Tongue (tissue), 1 donor: ENCODE measurements at regions not wholly inside any gene's neighbourhood (a gene's known extent, or its start where the extent isn't known, plus 50 kb on each side); places are given as distances from the start of the nearest gene placed in this dataset.
"Not testable (repeated sequence)": the region's sequence is repeated elsewhere in the genome, so short reads cannot be mapped to it uniquely, and the experiment has no call there.

ENCODE experiments used
- DNase-seq: peaks from one replicate; pipeline ENCODE4 v3.0.0-alpha.2; 2015

DNA sequence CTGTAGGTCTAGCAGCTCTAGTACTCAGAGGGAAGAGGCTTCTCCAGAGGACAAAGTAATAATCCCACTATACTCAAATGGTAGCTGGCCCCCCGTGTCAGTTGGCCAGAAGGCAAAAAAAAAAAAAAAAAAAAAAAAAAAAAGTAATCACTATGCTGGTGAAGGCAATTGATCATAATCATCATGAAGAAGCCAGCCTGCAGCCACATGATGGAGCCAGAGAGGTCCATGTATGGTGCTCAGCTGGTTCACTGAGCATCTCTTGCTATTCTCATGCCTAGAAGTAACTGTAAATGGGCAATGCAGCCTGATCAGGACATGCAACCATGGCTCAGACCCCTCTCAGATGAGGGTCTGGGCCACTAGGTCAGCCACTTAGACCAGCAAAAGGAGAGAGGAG is 378.8 kb downstream of the MED13L start:
- no peak for DNase-seq

DNA sequence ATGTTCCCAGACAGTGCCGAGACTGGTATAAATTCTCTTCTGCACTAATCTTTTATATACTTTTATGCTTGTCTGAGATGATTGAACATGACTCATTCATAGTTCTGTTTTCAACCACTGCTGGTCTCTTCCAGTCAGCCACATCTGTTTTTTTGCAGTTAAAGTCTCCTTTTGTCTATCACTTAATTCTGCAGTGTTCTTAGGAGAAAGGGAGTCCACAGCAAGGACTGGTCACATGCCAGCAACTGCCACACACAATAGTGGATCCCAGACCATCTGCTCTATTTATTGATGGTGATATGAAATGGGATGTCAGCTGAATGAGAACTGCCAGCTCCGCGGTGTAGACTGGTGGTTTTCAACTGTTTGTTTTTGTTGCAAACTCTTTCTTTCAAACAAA is 379.8 kb downstream of the MED13L start:
- peak; percentile 28 for DNase-seq

DNA sequence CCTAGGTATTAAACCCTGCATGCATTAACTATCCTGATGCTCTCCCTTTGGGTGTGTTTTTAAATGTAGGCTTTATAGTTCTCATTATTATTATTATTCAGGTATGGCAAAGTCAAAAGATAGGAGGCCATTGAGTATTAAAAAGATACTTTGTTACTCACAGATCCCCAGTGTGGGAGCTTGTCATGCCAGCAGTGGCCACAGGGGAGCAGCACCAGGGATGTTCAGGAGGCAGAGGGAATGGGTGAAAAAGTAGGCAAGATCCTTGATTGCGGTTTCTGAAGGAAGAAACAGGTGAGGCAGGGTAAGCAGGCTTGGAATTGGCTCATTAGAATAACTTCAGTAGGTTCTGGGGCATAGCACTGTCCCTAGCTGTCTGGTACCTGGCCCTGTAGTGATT is 382.2 kb downstream of the MED13L start:
- no peak for DNase-seq

DNA sequence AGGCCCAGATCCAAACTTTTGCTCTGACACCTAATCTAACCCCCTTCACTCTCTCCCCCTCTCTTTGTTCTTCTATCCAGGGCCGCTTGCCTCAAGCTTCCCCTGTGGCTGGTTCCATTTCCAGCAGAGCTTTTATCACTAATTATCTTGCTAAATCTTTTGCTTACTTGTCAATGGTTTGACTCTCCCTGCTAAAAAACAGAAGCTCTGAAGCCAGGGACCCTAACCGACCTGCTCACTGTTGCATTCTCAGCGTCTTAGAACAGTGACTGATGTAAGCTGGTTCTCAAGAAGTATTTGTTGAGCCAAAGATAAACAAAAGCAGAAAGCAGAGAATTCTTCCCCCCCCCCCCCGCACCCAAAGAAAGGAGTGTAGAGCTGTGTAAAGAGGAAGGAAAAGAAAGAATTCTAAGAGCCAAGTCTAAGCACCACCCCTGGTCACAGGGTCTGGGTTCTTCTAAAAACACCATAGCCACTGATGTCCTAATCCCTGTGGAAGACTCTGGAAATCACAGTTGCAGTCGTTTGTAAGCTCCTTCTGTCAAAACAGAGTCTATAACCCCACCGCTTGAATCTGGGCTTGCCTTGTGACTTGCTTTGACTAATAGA is 385.8 kb downstream of the MED13L start:
- DNase-seq, result peak; percentile 7

DNA sequence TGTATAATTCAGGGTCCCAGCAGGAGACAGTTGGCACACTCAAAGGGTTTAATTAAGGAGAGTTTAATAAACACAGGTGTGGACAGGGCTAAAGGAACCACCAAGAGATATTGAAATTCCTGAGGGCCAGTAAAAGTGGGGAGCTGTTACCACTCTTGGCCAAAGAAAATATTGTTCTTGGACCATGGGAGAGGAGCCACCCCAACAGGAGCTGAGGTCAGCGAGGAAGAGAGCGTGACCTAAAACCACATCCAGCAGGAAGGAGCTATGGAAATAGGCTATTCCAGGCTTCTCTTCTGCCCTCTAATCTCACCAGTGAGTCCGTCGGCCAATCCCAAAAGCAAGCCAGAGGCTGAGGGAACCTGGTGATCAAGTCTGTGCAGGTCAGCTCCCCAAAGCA is 390.8 kb downstream of the MED13L start:
- no peak for DNase-seq

DNA sequence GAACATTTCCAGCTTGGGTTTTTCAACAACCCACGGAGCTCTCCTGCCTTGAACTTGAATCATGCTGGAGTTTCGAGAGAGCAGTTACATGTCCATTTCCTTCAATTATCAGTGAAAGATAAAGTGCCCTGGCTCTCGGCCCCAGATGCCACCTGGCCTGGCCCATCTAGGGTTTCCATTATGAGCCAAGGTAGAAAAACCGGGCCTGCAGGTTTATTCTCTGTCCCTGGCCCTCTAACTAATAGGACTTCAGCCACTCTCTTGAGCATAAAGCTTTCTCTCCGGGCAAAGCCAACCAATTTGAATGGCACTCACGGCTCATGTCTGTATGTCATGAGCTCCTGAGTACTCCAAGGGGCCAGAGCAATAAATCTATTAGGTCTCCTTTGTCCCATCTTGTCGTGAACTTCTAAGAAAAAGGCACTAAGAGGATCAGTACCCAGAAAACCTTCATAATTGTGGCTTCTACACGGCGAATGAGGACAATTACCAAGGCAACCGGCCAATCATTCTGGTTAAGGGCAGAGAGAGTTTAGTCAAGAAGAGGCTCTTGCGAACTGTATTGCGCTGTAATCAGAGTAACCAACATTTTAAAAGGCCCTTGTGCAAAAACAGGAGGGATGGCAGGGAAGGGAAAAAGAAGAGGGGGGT is 392.3 kb downstream of the MED13L start:
- no peak for DNase-seq

DNA sequence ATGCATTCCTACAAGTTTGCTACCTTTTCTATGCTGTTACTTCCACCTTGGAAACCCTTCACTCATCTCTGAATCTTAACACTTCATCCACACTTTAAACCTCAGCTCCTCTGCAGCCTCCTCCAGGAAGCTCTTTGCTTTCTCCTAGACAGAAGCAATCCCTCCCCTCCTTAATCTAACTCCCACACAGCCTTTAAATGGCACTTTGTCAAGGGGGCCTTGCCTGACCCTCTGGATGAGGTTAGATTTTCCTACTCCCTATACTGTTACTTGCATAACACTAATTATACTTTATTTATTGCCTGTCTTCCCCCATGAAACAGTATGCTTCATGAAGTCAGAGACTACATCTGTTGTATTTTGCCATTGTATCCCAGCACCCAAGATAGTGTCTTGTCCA is 394.6 kb downstream of the MED13L start:
- DNase-seq, result no peak

DNA sequence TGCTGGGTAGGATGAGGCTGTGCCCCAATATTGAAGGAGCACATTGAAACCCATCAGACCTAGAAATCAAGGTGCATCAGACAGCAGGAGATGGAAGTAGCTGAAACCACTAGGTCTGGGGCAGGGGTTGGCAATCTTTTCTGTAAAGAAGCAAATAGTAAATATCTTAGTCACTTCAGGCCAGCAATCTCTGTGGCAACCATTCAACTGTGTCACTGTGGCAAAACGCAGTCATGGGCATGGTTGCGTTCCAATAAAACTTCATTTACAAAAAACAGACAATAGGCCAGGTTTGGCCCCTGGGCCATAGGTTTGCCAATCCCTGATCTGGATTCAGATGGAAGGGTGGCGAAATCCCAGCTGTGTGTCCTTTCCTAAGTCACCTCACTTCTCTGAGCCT is 397.3 kb downstream of the MED13L start:
- DNase-seq, result no peak

DNA sequence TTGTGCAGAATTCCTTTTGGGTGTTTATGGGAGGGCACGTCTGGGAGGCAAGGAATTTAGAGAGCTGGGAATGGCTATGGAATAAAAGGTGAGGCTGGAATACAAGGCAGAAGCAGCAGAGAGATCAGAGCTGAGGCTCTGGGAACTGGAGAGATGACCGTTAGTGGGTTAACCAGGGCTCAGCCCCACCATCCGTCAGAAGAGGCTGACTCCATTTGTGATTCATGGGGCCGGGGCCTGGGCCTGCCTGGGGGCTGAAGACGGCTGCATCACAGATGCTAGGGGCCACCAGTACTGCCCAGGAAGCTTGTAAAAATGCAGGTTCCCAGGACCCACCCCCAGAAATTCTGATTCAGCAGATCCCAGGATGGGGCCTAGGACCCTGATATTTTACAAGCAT is 398.1 kb downstream of the MED13L start:
- DNase-seq, result no peak

DNA sequence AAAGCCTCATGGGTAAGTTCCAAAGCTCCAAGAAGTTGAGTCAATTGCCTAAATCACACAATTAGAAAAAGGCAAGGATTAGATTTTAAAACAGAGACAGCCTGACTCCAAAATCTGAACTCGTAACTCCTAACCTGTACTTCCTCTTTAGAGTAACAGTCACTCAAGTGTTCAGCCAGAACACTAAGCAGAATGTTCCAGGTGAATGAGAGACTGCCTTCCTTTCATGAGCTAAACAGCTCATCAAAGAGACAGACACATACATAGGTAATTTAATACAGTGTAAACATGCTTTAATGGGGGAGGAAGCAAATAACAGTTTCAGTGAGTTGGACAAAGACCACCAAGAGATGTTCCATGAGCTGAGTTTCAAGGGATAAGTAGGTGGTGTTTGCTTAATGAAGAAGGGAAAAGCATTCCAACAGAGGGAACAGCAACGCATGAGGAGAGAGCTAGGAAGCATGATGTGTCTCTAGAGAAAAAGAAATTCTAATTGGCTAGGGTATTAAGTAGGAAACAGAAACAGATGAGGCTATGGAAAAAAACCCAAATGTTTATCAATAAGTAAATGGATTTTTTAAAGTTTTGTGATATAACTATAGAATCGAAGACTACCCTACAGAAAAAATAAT is 403.9 kb downstream of the MED13L start:
- DNase-seq, result no peak

DNA sequence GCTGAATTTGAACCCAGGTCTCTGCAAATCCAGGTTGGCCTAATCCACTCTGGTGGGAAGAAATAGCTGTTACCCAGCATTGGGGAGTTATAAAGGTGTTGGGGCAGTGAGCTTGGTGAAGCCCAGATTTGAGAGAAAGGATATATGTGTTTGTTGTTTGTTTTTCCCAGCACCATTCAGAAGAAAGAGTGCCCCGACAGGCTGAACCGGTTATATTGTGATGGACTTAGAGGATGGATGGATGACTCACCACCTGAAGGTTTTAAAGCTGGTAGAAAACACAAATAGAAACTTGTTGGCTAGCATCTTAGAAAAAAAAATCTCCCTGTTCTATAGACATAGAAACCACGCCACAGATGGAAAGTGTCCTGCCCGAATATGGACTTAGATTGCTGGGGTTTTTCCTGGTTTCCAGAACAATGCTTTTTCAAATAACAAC is 404.6 kb downstream of the MED13L start:
- peak; percentile 63 for DNase-seq

DNA sequence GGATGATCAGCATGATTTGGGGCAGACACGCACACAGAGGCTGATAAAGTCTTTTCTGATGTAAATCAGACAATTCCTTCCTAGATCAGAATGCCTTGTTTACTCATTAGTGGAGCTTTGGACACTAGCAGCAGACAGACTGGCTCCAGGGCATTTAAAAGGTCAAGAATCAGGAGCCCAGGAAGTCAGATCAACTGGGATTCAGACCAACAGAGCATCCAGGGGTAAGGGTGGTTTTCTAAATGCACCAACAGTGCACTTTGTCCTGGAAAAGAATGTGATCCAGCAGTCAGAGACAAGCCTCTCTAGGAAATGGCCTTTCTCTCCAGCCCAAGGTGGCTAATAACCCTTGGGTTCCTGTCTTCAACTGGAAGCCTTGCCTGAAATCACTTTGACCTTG is 405.3 kb downstream of the MED13L start:
- no peak for DNase-seq

DNA sequence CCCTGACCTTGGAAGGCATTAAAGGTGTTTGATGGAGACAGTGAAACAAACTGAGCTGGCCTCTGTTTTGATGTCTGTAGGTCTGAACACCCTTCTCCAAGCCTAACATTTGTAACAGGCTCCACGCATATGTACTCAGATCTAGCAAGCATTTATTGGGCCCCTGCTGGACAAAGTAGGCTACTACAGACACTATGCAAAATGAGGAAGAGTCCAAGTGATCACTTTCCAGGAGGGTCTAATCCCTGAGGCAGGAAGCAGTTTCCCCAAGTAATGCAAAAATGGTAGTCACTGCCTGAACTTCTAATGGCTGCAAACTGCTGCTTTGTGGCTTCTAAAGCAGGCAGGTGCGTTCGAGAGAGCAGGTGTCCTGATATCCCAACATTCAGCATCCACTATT is 405.8 kb downstream of the MED13L start:
- DNase-seq, result peak; percentile 33

DNA sequence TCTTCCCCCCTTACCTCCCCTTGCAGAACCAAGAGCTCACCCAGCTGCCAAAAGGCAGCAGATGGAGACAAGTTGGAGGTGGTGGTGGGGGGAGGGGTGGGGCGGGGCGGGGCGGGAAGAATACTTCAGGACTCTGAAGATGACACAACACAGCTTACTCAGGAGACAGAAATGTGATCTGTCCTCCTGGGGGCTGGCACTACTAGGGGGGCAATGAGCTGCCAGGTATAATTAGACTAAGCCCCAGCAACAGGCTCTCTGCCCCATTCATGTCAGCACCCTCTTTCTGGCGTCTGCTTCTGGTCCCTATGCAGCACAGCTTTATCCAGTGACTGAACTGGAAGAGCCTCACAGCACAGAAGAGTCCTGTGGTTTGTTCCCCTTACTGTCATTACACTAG is 407.0 kb downstream of the MED13L start:
- DNase-seq, result peak; percentile 55

DNA sequence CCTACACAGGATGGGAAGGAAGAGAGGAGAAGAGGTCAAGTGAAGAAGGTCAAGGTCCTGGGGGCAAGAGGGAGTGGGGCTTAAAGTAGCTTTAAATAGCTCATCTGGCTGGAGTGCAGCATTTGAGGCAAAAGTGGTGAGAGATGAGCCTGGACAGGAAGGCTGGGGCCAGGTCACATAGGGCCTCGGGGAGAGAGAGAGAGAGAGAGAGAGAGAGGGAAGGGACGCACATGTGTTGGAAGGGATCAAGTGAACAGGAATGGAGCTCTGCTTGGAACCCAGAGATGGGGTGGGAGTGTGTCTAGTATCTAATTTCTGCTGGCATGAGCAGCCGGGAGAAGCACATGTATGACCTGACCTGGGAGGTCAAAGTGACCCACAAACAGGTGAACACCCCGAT is 407.5 kb downstream of the MED13L start:
- peak; percentile 66 for DNase-seq

DNA sequence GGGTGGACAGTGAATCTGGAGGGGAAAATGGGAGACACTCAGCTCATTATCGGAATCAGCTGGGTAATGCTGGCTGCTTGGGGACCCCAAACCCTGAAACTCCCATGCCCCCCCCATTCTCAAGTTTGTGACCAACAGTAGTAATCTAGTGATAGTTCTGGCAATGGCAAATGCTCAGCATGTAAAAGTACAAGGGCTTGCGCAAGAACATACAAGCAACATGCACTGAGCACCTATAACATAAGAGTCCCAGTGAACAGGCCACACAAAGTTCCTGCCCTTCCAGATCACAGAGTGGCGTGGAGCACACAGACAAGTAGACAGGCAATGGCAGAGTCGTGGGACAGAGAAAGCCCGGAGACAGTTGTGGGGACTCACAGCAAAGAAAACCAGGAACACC is 407.9 kb downstream of the MED13L start:
- DNase-seq, result no peak

DNA sequence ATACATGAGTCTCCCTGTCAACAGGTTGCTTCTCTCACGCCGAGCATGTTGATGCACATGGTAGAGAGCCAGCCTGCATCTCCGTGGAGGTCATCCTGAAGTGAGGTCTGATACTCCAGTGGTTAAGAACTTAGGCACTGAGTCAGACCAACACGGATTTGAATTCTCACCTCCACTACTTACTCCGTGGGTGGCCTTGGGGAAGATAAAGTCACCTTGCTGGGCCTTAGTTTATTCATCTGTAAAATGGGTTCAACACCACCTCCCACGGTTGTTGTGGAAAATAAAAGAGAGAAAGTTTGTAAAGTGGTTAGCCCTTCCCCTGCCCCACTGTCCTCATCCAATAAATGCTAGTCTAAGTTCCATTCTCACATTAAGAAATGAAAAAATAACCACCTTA is 408.9 kb downstream of the MED13L start:
- DNase-seq, result no peak

DNA sequence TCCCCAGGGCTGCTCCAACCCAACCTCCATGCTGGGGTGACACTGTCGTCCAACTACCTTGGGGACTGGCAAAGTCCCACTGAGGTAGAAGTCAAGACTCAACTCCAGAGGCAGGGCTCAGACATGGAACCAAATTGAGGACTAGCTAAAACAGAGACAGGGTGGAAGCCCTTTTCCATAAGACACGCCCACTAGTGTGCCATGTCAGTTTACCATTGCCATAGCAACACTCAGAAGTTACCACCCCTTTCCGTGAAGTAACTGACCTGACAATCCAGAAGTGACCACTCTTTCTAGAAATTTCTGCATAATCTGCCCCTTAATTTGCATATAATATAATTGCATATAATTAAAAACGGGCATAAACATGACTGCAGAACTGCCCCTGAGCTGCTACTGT is 409.6 kb downstream of the MED13L start:
- no peak for DNase-seq

DNA sequence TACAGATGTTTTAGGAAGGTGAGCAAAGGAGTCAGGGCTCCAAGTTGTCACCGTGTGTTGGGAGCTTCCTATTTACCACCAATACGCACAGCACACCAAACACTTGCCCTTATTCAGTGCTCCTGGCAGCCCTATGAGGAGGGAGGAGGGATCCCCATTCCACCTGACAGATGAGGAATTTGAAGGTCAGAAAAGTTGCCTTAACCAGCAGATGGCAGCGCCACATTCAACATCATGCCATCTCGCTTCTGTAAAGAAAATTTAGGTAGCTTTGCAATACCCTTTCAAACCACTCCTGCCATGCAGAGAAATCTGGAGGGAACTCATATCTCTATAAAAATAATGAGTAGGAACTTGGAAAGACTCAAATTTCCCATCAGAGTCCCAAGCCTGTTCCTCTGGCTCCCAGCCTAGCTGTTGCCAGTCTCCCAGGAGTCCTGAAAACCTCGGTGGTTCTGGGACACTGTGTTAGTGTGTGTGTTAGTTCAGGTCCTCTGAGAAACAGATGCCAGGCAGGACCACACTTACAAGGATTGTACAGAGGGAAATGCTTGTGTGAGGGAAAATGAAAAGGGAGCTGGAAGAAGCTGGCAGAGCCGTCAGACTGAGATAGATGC is 410.5 kb downstream of the MED13L start:
- DNase-seq, result peak; percentile 17

DNA sequence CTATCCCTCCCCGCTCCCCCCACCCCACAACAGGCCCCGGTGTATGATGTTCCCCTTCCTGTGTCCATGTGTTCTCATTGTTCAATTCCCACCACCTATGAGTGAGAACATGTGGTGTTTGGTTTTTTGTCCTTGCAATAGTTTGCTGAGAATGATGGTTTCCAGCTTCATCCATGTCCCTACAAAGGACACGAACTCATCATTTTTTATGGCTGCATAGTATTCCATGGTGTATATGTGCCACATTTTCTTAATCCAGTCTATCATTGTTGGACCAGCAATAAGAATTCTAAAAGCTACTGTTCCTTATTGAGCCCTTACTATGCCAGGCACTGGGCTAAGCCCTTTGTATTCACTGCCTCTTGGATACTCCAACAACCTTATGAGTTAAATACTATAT is 411.2 kb downstream of the MED13L start:
- DNase-seq, result not testable (repeated sequence)

DNA sequence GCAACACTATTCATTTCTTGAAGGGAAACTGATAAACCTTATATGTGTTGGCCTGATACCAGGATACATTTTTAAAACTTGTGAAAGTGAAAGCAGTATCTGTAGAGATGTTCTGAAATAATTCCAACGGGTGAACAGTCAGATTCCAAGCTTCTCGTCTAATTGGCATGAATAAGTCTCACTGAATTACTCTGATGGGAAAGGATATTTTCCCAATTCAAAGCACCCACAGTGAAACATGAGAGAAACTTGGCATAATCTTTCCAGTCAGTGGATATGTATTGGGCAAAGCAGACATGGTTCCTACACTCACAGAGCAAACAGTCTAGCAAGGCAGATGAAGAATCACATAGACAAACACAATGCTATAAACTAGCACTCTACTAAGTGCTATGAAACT is 413.1 kb downstream of the MED13L start:
- peak; percentile 16 for DNase-seq

DNA sequence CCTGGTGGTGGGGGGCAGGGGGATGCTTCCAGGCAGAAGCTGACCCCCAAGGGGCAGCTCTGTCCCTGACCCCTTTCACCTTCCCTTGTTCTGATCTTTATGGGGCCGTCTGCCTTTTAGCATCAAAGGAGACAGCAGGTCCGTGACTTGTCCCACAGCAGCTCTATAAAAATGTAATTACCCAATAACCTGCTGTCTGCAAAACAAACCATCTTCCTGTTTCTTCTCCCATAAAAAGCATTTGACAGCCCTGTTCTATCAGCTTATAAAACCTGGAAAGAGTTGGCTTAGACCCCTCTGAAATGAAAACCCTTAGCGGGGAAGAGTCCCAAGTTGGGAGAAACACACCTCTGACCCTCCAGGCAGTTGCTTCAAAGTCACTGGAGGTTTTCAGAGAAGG is 416.9 kb downstream of the MED13L start:
- no peak for DNase-seq

DNA sequence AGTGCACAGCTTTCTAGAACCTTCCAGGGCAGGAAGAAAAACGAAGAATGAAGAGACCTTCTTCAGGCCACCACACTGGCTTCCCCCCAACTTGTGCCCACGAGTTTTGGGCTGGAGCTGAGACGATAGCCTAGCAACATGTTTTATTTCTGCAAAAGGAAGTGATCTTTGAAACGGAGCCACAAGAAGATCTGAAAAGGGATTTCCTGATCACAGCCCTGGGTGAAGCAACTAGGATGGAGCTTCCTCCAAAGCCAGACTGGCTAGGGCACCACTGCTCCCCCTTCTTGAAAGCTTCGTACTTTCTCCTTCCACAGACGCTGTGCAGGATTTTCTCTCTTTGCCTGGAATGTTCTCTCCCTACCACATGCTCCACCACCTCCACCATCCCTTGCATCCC is 418.3 kb downstream of the MED13L start:
- no peak for DNase-seq

DNA sequence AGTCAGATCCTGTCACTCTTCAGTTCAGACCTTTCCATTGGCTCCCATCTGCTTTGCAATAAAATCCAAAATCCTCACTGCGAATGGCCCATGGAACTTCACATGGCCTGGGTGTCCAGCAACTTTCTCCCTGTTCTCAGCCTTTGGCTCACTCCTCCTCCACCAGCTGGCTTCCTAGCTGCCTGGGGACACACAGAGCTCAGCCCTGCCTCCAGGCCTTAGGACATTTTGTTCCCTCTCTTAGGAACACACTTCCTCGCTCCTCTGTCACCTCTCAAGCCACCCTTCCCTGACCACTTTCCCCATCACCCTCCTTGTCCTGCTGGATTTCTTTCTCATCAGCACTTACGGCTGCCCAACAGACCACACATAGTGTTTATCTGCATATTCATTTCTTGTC is 419.6 kb downstream of the MED13L start:
- DNase-seq, result no peak
